Activated CD4-positive, alpha-beta T cell treated with anti-CD3 and anti-CD28 coated beads for 1 hour (primary cell): ENCODE measurements at regions not wholly inside any gene's neighbourhood (a gene's known extent, or its start where the extent isn't known, plus 50 kb on each side); places are given as distances from the start of the nearest gene placed in this dataset.
"Not testable (repeated sequence)": the region's sequence is repeated elsewhere in the genome, so short reads cannot be mapped to it uniquely, and the experiment has no call there.

Source experiments
- DNase-seq: peaks from one replicate; pipeline ENCODE4 v3.0.0-alpha.2; 2020

- no peak for DNase-seq
These were observed 512.3 kb upstream of the RAB6C start for GRCh38 chr2:129467012-129467779.

- DNase-seq: no peak
These were observed 511.5 kb upstream of the RAB6C start for GRCh38 chr2:129467941-129468340.

- DNase-seq: no peak
These were observed 510.6 kb upstream of the RAB6C start for GRCh38 chr2:129468879-129469278.

- no peak for DNase-seq
These were observed 510.1 kb upstream of the RAB6C start for GRCh38 chr2:129469389-129469788.

GRCh38 chr2:129469871-129470270 lies 509.6 kb upstream of the RAB6C start:
- DNase-seq: no peak

- DNase-seq: no peak
These were observed 500.5 kb upstream of the RAB6C start for GRCh38 chr2:129478902-129479517.

- DNase-seq: no peak
These were observed 499.6 kb upstream of the RAB6C start for GRCh38 chr2:129479892-129480291.

- no peak for DNase-seq
These were observed 498.7 kb upstream of the RAB6C start for GRCh38 chr2:129480790-129481189.

GRCh38 chr2:129481306-129482219 lies 497.9 kb upstream of the RAB6C start:
- no peak for DNase-seq

GRCh38 chr2:129482626-129483025 lies 496.8 kb upstream of the RAB6C start:
- no peak for DNase-seq

- DNase-seq: no peak
These were observed 496.1 kb upstream of the RAB6C start for GRCh38 chr2:129483366-129483765.

- no peak for DNase-seq
These were observed 494.2 kb upstream of the RAB6C start for GRCh38 chr2:129484999-129485897.

- no peak for DNase-seq
These were observed 491.1 kb upstream of the RAB6C start for GRCh38 chr2:129488376-129488775.

- no peak for DNase-seq
These were observed 488.8 kb upstream of the RAB6C start for GRCh38 chr2:129490641-129491040.

GRCh38 chr2:129491308-129491707 lies 488.2 kb upstream of the RAB6C start:
- DNase-seq: no peak

- DNase-seq: no peak
These were observed 486.9 kb upstream of the RAB6C start for GRCh38 chr2:129492548-129492947.

- DNase-seq: no peak
These were observed 479.7 kb upstream of the RAB6C start for GRCh38 chr2:129499747-129500146.

GRCh38 chr2:129502781-129503180 lies 476.7 kb upstream of the RAB6C start:
- no peak for DNase-seq

GRCh38 chr2:129504646-129505045 lies 474.8 kb upstream of the RAB6C start:
- DNase-seq: no peak

- no peak for DNase-seq
These were observed 460.5 kb upstream of the RAB6C start for GRCh38 chr2:129518937-129519336.

- not testable (repeated sequence) for DNase-seq
These were observed 447.3 kb upstream of the RAB6C start for GRCh38 chr2:129532158-129532557.

GRCh38 chr2:129548880-129549279 lies 430.6 kb upstream of the RAB6C start:
- no peak for DNase-seq

- DNase-seq: no peak
These were observed 428.9 kb upstream of the RAB6C start for GRCh38 chr2:129550536-129550935.
